ENCODE measurements at regions not wholly inside any gene's neighbourhood (a gene's known extent, or its start where the extent isn't known, plus 50 kb on each side); places are given as distances from the start of the nearest gene placed in this dataset.

DNA sequence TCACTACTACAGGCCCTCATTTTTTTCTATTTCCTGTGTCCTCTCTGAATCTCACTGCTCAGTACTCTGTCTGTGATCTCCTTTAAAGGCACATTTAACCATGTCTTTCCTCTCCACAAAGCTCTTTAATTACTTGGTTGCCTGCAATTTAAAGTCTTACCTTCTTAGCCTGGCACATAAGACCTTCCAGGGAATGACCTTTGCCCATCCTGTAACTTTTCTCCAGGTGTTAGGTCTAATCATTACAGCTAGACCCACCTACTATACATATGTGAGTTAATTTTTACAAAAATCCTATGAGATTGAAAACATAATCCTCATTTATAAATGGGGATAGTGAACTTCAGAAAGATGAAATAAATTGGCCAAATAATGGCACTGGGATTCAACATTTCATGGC, 244.1 kb upstream of the RHOBTB1 start:
- TF ChIP-seq, protein P1, sequence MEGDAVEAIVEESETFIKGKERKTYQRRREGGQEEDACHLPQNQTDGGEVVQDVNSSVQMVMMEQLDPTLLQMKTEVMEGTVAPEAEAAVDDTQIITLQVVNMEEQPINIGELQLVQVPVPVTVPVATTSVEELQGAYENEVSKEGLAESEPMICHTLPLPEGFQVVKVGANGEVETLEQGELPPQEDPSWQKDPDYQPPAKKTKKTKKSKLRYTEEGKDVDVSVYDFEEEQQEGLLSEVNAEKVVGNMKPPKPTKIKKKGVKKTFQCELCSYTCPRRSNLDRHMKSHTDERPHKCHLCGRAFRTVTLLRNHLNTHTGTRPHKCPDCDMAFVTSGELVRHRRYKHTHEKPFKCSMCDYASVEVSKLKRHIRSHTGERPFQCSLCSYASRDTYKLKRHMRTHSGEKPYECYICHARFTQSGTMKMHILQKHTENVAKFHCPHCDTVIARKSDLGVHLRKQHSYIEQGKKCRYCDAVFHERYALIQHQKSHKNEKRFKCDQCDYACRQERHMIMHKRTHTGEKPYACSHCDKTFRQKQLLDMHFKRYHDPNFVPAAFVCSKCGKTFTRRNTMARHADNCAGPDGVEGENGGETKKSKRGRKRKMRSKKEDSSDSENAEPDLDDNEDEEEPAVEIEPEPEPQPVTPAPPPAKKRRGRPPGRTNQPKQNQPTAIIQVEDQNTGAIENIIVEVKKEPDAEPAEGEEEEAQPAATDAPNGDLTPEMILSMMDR (IDR thresholded peaks at IDR 0.05): no peak
- TF ChIP-seq, protein P2, sequence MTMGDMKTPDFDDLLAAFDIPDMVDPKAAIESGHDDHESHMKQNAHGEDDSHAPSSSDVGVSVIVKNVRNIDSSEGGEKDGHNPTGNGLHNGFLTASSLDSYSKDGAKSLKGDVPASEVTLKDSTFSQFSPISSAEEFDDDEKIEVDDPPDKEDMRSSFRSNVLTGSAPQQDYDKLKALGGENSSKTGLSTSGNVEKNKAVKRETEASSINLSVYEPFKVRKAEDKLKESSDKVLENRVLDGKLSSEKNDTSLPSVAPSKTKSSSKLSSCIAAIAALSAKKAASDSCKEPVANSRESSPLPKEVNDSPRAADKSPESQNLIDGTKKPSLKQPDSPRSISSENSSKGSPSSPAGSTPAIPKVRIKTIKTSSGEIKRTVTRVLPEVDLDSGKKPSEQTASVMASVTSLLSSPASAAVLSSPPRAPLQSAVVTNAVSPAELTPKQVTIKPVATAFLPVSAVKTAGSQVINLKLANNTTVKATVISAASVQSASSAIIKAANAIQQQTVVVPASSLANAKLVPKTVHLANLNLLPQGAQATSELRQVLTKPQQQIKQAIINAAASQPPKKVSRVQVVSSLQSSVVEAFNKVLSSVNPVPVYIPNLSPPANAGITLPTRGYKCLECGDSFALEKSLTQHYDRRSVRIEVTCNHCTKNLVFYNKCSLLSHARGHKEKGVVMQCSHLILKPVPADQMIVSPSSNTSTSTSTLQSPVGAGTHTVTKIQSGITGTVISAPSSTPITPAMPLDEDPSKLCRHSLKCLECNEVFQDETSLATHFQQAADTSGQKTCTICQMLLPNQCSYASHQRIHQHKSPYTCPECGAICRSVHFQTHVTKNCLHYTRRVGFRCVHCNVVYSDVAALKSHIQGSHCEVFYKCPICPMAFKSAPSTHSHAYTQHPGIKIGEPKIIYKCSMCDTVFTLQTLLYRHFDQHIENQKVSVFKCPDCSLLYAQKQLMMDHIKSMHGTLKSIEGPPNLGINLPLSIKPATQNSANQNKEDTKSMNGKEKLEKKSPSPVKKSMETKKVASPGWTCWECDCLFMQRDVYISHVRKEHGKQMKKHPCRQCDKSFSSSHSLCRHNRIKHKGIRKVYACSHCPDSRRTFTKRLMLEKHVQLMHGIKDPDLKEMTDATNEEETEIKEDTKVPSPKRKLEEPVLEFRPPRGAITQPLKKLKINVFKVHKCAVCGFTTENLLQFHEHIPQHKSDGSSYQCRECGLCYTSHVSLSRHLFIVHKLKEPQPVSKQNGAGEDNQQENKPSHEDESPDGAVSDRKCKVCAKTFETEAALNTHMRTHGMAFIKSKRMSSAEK (CRISPR knock-in tag; IDR thresholded peaks at IDR 0.05; ENCODE audit: borderline replicate concordance): no peak
- no peak for TF ChIP-seq CREM (CRISPR knock-in tag; IDR thresholded peaks at IDR 0.05)
- no peak for TF ChIP-seq ZNF416 (CRISPR knock-in tag; IDR thresholded peaks at IDR 0.05)
- no peak for TF ChIP-seq TEAD1 (CRISPR knock-in tag; IDR thresholded peaks at IDR 0.05)
- TF ChIP-seq, protein P3, sequence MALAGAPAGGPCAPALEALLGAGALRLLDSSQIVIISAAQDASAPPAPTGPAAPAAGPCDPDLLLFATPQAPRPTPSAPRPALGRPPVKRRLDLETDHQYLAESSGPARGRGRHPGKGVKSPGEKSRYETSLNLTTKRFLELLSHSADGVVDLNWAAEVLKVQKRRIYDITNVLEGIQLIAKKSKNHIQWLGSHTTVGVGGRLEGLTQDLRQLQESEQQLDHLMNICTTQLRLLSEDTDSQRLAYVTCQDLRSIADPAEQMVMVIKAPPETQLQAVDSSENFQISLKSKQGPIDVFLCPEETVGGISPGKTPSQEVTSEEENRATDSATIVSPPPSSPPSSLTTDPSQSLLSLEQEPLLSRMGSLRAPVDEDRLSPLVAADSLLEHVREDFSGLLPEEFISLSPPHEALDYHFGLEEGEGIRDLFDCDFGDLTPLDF (CRISPR knock-in tag; IDR thresholded peaks at IDR 0.05): no peak
